GM06990 (cell line): ENCODE measurements at regions not wholly inside any gene's neighbourhood (a gene's known extent, or its start where the extent isn't known, plus 50 kb on each side); places are given as distances from the start of the nearest gene placed in this dataset.

ENCODE experiments used
- DNase-seq: peaks from one replicate; pipeline ENCODE4 v3.0.0-alpha.2; 2011; ENCODE audit not compliant: insufficient read length; ENCODE audit errors: extremely low read depth
- H3K27me3 ChIP-seq: replicated peaks from 2 replicates; pipeline ENCODE4 v1.6.0; 2011; ENCODE audit warnings: low read length; ENCODE audit not compliant: control insufficient read depth, insufficient read depth
- H3K36me3 ChIP-seq: 2 replicates; pipeline ENCODE4 v1.5.1; 2011; ENCODE audit warnings: low read length; ENCODE audit not compliant: control insufficient read depth, insufficient read depth
- H3K4me3 ChIP-seq: replicated peaks from 2 replicates; pipeline ENCODE4 v1.5.1; 2011; ENCODE audit warnings: low read depth, mild to moderate bottlenecking, control low read depth, low read length
- TF ChIP-seq, protein P1 (sequence below): IDR thresholded peaks from 2 replicates; pipeline ENCODE4 v1.5.1; 2011; ENCODE audit warnings: low read length, control low read depth, mild to moderate bottlenecking, inconsistent platforms; ENCODE audit not compliant: insufficient read depth, poor library complexity, severe bottlenecking

DNA sequence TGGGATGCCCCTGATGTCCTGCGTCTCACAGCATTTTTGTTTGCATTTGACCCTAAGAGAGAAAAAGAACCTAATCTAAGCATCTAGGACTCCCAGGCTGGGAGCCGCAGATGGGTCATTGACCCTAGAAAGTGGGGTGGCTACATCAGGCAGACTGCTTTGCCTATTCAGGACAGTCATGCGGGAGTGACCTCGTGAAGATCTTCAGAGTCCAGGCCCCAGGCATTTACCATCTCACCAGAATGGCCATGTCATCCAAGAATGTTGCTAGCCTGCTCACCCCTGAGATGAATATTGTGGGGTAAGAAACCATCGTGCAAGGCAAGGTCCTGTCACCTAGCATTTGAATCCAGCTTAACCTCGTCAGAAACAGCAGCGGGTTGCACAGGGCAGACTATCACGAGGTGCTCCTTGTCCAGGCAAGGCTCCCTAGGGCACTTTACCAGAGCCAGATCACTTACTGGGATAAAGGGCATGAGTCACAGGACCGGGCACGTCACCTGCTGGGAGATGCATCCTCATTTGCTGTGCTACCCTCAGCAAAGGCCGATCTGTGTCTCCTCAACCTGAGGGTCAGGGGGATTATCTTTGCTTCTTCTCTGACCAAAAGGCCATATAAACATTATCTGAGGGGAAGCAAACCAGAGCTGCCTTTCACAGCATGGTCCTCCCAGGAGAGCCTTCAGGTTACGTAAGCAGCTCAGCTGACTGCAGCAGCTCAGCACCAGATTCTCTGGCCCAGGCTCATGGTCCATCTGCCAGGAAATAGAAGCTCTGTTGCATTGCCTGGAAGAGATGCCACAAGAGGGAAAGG lies 162.3 kb downstream of the ACKR3 start:
- Histone ChIP-seq H3K27me3 (no peaks in the 10 kb centered on the region; the same call in 1 of the 2 replicates), H3K4me3 (no peak overlapping the region), H3K36me3 (no peaks in the 10 kb centered on the region)
- TF ChIP-seq, protein P1, sequence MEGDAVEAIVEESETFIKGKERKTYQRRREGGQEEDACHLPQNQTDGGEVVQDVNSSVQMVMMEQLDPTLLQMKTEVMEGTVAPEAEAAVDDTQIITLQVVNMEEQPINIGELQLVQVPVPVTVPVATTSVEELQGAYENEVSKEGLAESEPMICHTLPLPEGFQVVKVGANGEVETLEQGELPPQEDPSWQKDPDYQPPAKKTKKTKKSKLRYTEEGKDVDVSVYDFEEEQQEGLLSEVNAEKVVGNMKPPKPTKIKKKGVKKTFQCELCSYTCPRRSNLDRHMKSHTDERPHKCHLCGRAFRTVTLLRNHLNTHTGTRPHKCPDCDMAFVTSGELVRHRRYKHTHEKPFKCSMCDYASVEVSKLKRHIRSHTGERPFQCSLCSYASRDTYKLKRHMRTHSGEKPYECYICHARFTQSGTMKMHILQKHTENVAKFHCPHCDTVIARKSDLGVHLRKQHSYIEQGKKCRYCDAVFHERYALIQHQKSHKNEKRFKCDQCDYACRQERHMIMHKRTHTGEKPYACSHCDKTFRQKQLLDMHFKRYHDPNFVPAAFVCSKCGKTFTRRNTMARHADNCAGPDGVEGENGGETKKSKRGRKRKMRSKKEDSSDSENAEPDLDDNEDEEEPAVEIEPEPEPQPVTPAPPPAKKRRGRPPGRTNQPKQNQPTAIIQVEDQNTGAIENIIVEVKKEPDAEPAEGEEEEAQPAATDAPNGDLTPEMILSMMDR, result no peak
- no peak for DNase-seq

DNA sequence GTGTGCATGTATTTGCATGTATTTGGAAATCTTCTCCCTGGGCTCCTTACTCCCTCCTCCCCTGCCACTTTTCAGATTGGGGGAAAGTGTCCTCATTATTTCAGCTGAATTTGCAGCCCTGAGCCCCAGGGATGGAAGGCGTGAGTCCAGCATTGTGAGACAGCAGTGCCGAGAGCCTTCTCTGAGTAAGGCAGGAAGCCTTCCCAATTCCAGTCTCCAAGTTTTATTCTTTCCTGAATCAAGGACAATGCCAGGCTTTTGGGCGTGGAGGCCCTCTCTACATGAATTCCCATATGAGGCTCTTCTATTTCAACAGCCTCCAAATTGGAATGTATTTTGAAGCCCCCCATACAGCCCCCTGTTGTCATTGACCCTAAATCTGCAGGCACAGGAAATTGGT lies 163.5 kb downstream of the ACKR3 start:
- Histone ChIP-seq H3K36me3 (no peaks in the 10 kb centered on the region), H3K4me3 (no peak overlapping the region), H3K27me3 (no peaks in the 10 kb centered on the region; the same call in 1 of the 2 replicates)
- TF ChIP-seq, protein P1, result no peak
- DNase-seq, result no peak

GRCh38 chr2:236735825-236736238 lies 166.2 kb downstream of the ACKR3 start:
- no peak for DNase-seq

GRCh38 chr2:236738030-236738429 lies 168.4 kb downstream of the ACKR3 start:
- DNase-seq, result no peak
- H3K4me3 ChIP-seq, result no peak overlapping the region
- H3K27me3 ChIP-seq, result no peaks in the 10 kb centered on the region
- no peaks in the 10 kb centered on the region for H3K36me3 ChIP-seq
- TF ChIP-seq, protein P1, result no peak

More at GRCh38 chr2:236735825-236736238, 166.2 kb downstream of the ACKR3 start:
- TF ChIP-seq, protein P1, result no peak
- no peak overlapping the region for H3K4me3 ChIP-seq
- no peaks in the 10 kb centered on the region; the same call in 1 of the 2 replicates for H3K27me3 ChIP-seq
- H3K36me3 ChIP-seq, result no peaks in the 10 kb centered on the region

GRCh38 chr2:236738896-236739295 lies 169.3 kb downstream of the ACKR3 start:
- DNase-seq, result no peak
- H3K36me3 ChIP-seq, result no peaks in the 10 kb centered on the region
- H3K4me3 ChIP-seq, result no peak overlapping the region
- TF ChIP-seq, protein P1, result no peak
- H3K27me3 ChIP-seq, result no peaks in the 10 kb centered on the region
